Ascending aorta (tissue), 2 donors: ENCODE measurements at regions not wholly inside any gene's neighbourhood (a gene's known extent, or its start where the extent isn't known, plus 50 kb on each side); places are given as distances from the start of the nearest gene placed in this dataset.
"Not testable (repeated sequence)": the region's sequence is repeated elsewhere in the genome, so short reads cannot be mapped to it uniquely, and the experiment has no call there.

Experiments used
- DNase-seq, 2 donors: peaks; one replicate each; pipeline ENCODE4 v3.0.0-alpha.2; 2019; ENCODE audit warnings: low spot score in 2 of 2
- H3K27ac ChIP-seq, 2 donors: fragments of 200-600 bp; sonication (generic); one replicate each; pipeline ENCODE4 v1.5.1; 2016 to 2017; ENCODE audit warnings: mild to moderate bottlenecking in 1 of 2
- H3K27me3 ChIP-seq: fragments of 200-600 bp; sonication (generic); one replicate; pipeline ENCODE4 v1.5.1; 2017
- H3K36me3 ChIP-seq, 2 donors: fragments of 200-600 bp; sonication (generic); one replicate each; pipeline ENCODE4 v1.5.1; 2016
- H3K4me1 ChIP-seq, 2 donors: fragments of 200-600 bp; sonication (generic); one replicate each; pipeline ENCODE4 v1.5.1; 2016 to 2017; ENCODE audit warnings: mild to moderate bottlenecking in 1 of 2
- H3K4me3 ChIP-seq, 2 donors: fragments of 200-600 bp; sonication (generic); one replicate each; pipeline ENCODE4 v1.5.1; 2016 to 2017; ENCODE audit warnings: mild to moderate bottlenecking in 1 of 2
- H3K9me3 ChIP-seq, 2 donors: fragments of 200-600 bp; sonication (generic); one replicate each; pipeline ENCODE4 v1.5.1; 2016
- intact Hi-C: fragments of 100-400 bp; cut with DNase I; formaldehyde crosslinking; loops from one replicate; pipeline ENCODE4 v1.15.1; 2023
- TF ChIP-seq, protein P1 (sequence below), 3 experiments: fragments of 200-600 bp in 2 of 3; fragments of 450-650 bp in 1 of 3; sonication (generic) in 2 of 3; IDR thresholded peaks; one replicate each; pipeline ENCODE4 v1.5.1; 2016 to 2019; ENCODE audit warnings: antibody characterized with exemption in 3 of 3, mild to moderate bottlenecking in 1 of 3, moderate library complexity in 1 of 3

DNA sequence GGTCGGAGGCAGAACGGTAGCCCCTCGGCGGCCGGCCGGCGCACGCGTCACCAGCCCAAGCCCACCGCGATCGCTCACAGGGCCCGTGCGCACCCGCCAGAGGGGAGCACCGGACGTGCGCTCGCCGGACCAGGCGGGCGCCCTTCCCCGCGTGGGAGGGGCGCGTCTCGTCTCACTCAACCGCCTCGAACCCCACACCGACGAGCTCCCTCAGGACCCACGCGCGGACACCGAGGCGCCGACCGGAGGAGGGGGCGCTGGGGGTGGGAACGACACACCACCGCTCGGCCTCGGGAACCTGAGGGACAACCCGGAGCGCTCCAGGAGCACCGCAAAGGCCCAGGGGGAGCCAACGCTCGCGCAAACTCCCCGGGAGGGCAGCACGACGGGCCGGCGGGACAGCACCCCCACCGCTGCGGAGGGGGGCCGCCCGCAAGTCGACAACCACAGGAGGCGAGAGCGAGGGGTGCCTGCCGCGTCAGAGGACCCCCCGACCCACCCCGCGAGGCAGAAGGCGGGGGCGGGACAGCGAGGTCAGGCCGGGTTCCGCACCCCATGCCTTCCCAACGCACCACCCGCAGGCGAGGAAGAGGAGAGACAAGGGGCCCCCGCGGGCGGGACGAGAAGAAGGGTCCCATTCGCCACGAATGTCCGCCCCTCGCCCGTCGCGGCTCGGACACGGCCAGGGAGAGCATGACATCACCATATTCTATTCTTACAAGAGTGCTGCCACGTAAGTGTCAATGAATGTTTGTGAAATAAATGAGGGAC, 512.7 kb upstream of the ZNF337 start:
- H3K9me3 ChIP-seq: no peaks in the 10 kb centered on the region
- H3K4me1 ChIP-seq: peaks cover 3 to 5% of the 10 kb centered on the region in 2 donors
- no peak overlapping the region for H3K27ac ChIP-seq
- intact Hi-C loops: no loop called here
- DNase-seq: no peak
- H3K4me3 ChIP-seq: peak overlapping the region; percentile 0 to 27
- H3K36me3 ChIP-seq: no peaks in the 10 kb centered on the region
- peaks cover 14% of the 10 kb centered on the region for H3K27me3 ChIP-seq
- TF ChIP-seq, protein P1, sequence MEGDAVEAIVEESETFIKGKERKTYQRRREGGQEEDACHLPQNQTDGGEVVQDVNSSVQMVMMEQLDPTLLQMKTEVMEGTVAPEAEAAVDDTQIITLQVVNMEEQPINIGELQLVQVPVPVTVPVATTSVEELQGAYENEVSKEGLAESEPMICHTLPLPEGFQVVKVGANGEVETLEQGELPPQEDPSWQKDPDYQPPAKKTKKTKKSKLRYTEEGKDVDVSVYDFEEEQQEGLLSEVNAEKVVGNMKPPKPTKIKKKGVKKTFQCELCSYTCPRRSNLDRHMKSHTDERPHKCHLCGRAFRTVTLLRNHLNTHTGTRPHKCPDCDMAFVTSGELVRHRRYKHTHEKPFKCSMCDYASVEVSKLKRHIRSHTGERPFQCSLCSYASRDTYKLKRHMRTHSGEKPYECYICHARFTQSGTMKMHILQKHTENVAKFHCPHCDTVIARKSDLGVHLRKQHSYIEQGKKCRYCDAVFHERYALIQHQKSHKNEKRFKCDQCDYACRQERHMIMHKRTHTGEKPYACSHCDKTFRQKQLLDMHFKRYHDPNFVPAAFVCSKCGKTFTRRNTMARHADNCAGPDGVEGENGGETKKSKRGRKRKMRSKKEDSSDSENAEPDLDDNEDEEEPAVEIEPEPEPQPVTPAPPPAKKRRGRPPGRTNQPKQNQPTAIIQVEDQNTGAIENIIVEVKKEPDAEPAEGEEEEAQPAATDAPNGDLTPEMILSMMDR (IDR thresholded peaks at IDR 0.05): no peak

DNA sequence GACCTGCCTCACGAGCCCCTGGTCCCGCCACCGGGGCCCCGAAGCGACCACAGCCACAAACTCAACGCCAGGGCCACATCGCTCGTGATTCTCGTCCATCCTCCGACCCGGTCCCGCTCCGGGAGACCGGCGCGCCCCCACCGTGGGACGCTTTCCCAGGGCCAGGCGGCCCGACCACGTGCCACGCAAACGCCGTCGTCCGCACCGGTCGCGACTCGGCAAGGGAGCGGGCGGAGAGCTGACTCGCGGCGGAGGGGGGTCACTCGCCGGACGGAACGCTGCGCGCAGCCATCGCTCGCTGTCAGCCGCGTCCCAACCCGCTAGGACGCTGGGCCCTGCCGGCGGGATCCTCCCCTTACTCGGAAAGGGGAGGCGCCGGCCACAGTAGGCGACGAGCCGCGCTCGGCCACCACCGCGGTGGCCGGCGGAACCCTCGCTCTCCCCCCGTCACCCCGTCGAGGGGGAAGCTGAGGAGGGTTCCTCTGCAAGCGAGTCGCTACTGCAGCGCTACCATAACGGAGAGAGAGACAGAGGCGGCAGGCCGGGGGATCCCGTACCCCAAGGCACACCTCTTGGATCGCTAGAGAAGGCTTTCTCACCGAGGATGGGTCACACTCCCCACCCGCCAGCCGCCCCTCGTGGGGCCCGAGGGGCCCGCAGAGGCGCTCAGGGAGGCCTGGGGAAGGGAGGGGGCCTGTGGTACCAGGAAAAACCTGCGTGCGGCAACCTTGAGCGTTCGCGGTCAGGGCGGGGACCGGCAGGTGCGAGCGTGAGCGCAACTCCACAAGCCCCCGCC, 511.8 kb upstream of the ZNF337 start:
- no peak overlapping the region for H3K27ac ChIP-seq
- peaks cover 14% of the 10 kb centered on the region for H3K27me3 ChIP-seq
- H3K36me3 ChIP-seq: no peaks in the 10 kb centered on the region
- no peaks in the 10 kb centered on the region for H3K9me3 ChIP-seq
- TF ChIP-seq, protein P1 (IDR thresholded peaks at IDR 0.05): no peak
- no peak for DNase-seq
- peak overlapping the region; percentile 27 to 56 for H3K4me3 ChIP-seq
- intact Hi-C loops: no loop called here
- H3K4me1 ChIP-seq: peaks cover 3 to 5% of the 10 kb centered on the region in 2 donors

DNA sequence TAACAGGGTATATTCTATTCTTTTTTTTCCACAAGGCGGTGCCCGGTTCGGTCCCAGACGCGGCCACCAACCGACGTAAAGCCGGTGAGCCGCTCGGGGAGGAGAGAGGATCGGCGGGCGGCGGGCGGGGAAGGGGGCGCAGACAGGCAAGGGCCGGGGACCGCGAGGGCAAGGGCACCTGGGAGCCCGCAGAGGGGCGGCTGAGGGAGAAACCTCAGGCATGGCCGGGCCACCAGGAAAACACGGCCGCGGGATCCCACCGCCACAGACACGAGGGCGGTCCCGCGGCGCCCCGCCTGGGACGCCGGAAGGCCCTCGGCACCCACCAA, 511.3 kb upstream of the ZNF337 start:
- H3K27ac ChIP-seq, intact Hi-C loops, H3K36me3 ChIP-seq, H3K9me3 ChIP-seq, DNase-seq, H3K4me1 ChIP-seq: not testable (repeated sequence)
- Histone ChIP-seq H3K27me3 (peaks cover 14% of the 10 kb centered on the region), H3K4me3 (peak overlapping the region; percentile 27 to 56)

DNA sequence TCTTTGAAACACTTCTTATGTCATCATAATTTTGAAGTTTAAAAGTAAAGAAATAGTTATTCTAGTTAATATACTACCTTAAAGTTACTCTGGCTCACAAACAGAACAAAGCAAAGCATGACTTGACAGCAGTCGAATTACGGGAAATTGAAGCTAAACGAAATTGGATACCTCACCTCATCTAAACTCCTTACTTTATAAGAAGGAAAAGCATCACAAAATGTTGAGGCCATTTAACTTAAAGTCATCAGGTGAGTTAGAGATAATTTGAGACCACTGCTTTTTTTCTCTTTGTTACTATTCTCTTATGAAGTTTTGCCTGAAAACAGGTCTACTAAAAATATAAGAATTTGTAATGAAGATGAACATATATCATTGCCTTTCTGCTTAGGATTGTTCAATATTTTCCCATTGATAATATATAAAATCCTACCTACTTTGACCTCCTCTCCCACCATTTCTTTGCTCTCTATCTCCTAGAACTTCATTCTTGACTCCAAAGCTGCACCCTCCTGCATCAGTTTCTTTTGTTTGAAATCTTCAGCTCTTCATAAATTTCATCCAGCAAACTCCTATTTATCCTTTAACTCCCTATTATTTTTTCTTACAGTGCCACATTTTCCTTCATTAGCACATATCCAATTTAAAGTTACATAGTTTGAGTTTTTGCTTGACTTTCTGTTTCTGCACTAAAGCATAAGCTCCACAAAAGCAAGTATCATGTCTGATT, 510.7 kb upstream of the ZNF337 start:
- H3K27me3 ChIP-seq: peaks cover 14% of the 10 kb centered on the region
- intact Hi-C loops: no loop called here
- peaks cover 3 to 5% of the 10 kb centered on the region in 2 donors for H3K4me1 ChIP-seq
- no peak for DNase-seq
- no peaks in the 10 kb centered on the region for H3K9me3 ChIP-seq
- TF ChIP-seq, protein P1 (IDR thresholded peaks at IDR 0.05): no peak
- peak overlapping the region in 1 of 2 donors; percentile 56 for H3K4me3 ChIP-seq
- no peak overlapping the region for H3K27ac ChIP-seq
- no peaks in the 10 kb centered on the region for H3K36me3 ChIP-seq

DNA sequence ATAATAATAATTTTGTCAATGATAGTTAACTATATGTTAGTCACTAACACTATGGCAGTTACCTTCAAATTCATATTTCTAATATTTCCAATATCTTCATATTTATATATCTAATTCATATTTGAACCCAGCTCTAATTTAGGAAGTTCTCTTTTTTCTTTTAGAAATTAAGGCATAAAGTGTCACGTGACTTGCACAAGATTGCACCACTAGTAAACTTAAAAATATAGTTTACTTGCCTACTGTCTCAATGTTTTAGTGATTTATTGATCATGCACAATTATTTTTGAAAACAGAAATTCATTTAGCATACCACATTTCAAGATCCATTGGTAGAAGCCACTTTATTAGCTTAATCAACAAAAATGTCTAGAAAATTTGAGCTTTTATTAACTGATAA, 508.7 kb upstream of the ZNF337 start:
- DNase-seq: no peak
- Histone ChIP-seq H3K27ac (no peak overlapping the region), H3K4me3 (no peak overlapping the region), H3K9me3 (peaks cover 0 to 3% of the 10 kb centered on the region in 2 donors), H3K4me1 (peaks cover 3 to 5% of the 10 kb centered on the region in 2 donors), H3K36me3 (no peaks in the 10 kb centered on the region), H3K27me3 (peaks cover 14% of the 10 kb centered on the region)
- TF ChIP-seq, protein P1 (IDR thresholded peaks at IDR 0.05): no peak
- intact Hi-C loops: no loop called here

DNA sequence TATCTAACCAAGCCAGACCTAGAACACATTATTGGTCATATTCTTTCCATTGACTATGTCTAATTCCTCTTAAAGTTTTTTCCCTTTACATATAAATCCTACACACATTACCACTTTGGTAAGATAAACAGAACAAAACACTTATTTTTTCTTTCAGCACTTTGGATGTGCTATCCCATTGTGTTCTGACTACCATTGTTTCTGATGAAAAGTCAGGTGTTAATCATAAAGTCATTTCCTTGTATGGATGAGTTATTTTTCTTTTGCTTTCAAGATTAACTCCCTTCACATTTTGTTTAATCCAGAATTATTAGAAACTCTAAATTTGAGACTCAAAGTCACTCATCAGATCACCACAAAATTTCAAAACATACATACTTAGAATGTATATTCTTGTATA, 504.4 kb upstream of the ZNF337 start:
- H3K9me3 ChIP-seq, H3K27me3 ChIP-seq, DNase-seq, H3K4me1 ChIP-seq, intact Hi-C loops, H3K27ac ChIP-seq, H3K4me3 ChIP-seq, H3K36me3 ChIP-seq: not testable (repeated sequence)

DNA sequence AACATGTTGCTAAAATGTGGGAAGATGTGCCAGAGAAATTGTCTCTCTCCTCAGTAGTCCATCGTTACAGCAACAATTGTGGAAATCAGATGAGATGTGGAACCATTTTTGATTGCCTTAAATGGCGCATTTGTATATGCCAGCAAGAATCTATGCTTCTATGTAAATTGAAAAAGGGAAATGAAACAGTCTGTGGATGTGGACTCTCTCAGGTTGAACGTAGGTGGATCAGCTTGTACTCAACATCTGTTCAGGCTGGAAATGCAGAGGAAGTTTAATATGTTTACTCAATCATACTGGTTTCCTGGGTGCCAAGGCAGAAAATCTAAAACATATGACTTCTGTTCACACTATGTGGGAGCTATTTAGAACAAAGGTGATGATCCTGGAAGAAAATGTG, 490.7 kb upstream of the ZNF337 start:
- H3K4me3 ChIP-seq, intact Hi-C loops, H3K9me3 ChIP-seq, H3K36me3 ChIP-seq, H3K27me3 ChIP-seq, DNase-seq, H3K27ac ChIP-seq, H3K4me1 ChIP-seq: not testable (repeated sequence)

DNA sequence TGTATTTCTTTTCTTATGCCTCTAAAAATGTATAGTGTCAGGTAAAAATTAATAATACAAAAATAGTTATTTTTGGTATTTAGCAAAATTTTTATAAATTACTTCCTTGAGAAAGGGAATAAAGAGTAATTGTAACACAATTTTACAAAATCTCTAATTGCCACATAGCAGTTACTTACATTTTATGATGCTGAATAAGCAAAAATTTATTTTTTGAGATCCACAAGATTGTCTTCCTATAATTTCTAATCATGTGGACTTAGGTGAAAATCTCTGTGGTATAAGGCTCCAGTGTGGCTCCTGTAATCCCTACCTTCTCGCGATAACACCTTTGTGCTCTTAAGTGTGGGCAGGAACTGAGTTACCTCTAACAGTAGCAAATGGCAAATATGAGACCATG, 487.1 kb upstream of the ZNF337 start:
- H3K4me3 ChIP-seq, H3K4me1 ChIP-seq, H3K27me3 ChIP-seq, H3K27ac ChIP-seq, H3K9me3 ChIP-seq, H3K36me3 ChIP-seq, intact Hi-C loops, DNase-seq: not testable (repeated sequence)

DNA sequence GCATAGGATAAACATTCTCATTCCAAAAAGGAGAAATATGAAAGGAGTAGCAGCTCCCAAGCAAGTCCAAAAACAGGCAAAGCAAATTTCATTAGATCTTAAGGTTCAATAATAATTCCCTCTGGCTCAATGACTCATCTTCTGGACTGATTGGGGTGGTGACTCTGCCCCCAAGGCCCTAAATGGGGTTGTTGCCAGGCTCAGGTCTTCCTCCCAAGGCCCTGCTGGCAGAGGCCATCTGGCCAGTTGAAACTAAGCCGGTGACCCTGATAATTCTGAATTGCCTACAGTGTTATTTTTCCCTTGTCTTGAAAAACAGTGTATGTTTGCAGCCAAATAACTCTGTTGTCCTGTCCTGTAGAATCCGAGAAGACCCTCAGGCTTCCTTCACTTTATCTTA, 484.7 kb upstream of the ZNF337 start:
- H3K4me1 ChIP-seq, H3K36me3 ChIP-seq, DNase-seq, H3K27ac ChIP-seq, H3K27me3 ChIP-seq, intact Hi-C loops, H3K9me3 ChIP-seq, H3K4me3 ChIP-seq: not testable (repeated sequence)
